ENCODE measurements at regions not wholly inside any gene's neighbourhood (a gene's known extent, or its start where the extent isn't known, plus 50 kb on each side); places are given as distances from the start of the nearest gene placed in this dataset.

DNA sequence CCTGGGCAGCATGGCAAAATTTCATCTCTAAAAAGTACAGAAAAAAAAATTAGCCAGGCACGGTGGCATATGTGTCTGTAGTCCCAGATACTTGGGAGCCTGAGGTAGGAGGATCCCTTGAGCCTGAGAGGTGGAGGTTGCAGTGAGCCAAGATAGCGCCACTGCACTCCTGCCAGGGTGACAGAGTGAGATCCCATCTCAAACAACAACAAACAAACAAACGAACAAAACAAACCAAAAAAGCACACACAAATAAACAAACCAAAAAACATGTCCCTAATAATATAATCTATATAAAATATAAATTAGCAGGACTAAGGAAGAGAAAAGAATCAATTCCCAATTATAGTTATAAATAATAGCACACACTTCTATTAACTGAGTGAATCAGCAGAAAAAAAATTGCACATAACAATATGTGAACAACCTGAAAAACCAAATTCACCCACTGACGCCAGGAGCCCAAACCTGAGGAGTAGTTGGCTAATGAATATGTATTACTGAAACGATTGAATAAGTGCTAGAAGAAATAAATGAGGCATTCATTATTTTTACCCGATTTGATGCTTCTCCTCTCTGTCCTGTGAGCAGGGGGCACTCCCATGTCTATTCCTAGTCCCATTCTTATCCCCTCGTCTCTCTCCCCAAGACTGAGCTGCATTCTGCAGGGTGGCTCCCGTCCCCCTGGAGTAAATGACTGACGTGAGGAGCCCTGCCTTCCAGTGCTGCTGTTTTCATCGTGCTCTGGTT, 108.2 kb upstream of the TOP3B start:
- H3K9me3 ChIP-seq (ENCODE audit: control extremely low read depth in 1 of 5, control insufficient read depth in 4 of 5, insufficient read depth in 2 of 5, low read depth in 1 of 5, low read length in 4 of 5): no peaks in the 10 kb centered on the region
- H3K4me3 ChIP-seq (ENCODE audit: control insufficient read depth in 1 of 7, extremely low read depth in 1 of 7, insufficient read depth in 4 of 7, low read depth in 2 of 7, low read length in 6 of 7): no peak overlapping the region
- CTCF ChIA-PET: no interaction called here
- POLR2A ChIA-PET: interaction anchor here (0.6 kb wide), 1 partner anchor 28 kb away, joined by 6 read pairs; no protein-coding TSS in a partner anchor
- no peaks in the 10 kb centered on the region for H3K4me1 ChIP-seq (ENCODE audit: control extremely low read depth in 1 of 4, control insufficient read depth in 4 of 4, insufficient read depth in 4 of 4, low read length in 3 of 4)
- no peak for DNase-seq
- H3K36me3 ChIP-seq (ENCODE audit: control insufficient read depth in 4 of 4, insufficient read depth in 4 of 4, low read length in 3 of 4): no peaks in the 10 kb centered on the region
- H3K27me3 ChIP-seq (replicated peaks in 2 of 5; ENCODE audit: control insufficient read depth in 4 of 5, insufficient read depth in 5 of 5, low read length in 4 of 5): peaks cover 0 to 31% (median 5%) of the 10 kb centered on the region in 5 experiments
- no peak overlapping the region for H3K27ac ChIP-seq (ENCODE audit: insufficient read depth in 1 of 2, low read depth in 1 of 2, low read length in 2 of 2, poor library complexity in 1 of 2, severe bottlenecking in 2 of 2)
- WGBS (ENCODE audit: insufficient coverage): 75% methylated on average over 8 of the region's 10 CpGs

DNA sequence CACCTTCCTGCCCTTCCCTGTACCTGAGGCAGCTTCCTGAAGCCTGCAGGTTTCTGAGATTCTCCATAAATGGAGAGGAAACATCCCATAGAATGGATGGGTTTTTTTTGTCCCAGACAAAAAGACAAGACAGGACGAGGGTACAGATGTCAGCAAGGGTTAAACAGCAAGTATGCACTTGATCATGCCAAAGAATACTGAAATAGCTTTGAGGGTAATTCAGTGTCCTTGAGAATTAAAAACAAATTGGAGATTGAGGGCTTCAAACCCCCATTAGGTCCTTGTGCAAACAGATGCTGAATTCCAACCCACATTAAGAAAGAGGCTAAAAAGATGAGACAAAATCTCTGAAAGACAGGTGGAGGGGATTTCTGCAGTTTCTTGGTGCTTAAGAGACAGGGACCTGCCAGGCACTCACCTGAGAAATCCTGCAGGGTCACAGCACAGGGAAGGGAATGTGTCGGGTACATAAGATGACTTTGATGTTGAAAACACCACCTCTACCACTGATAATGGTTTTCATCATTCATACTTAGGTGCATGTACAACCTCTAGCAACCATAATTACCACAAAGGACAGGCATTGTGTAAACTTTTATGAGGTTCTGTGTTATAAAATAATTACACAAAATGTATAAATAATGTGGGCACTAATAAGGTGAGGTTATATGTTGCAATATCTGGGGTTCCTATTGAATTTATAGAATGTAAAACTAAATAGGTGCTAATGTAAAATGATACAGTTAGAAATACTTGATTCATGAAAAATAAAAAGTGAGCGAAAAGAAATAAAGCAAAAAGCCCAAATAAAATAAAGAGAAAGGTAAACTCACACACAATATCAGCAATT, 107.1 kb upstream of the TOP3B start:
- Histone ChIP-seq H3K4me1 (ENCODE audit: control extremely low read depth in 1 of 4, control insufficient read depth in 4 of 4, insufficient read depth in 4 of 4, low read length in 3 of 4) (no peaks in the 10 kb centered on the region), H3K27ac (ENCODE audit: insufficient read depth in 1 of 2, low read depth in 1 of 2, low read length in 2 of 2, poor library complexity in 1 of 2, severe bottlenecking in 2 of 2) (no peak overlapping the region), H3K27me3 (replicated peaks in 2 of 5; ENCODE audit: control insufficient read depth in 4 of 5, insufficient read depth in 5 of 5, low read length in 4 of 5) (peaks cover 0 to 28% (median 2%) of the 10 kb centered on the region in 5 experiments), H3K4me3 (ENCODE audit: control insufficient read depth in 1 of 7, extremely low read depth in 1 of 7, insufficient read depth in 4 of 7, low read depth in 2 of 7, low read length in 6 of 7) (no peak overlapping the region), H3K9me3 (ENCODE audit: control extremely low read depth in 1 of 5, control insufficient read depth in 4 of 5, insufficient read depth in 2 of 5, low read depth in 1 of 5, low read length in 4 of 5) (no peaks in the 10 kb centered on the region), H3K36me3 (ENCODE audit: control insufficient read depth in 4 of 4, insufficient read depth in 4 of 4, low read length in 3 of 4) (no peaks in the 10 kb centered on the region)
- POLR2A ChIA-PET: no interaction called here
- no peak for DNase-seq
- CTCF ChIA-PET: interaction anchor here (0.6 to 0.7 kb wide), 2 partner anchors 308 to 473 kb away, joined by 3 read pairs; no protein-coding TSS in a partner anchor
- WGBS (ENCODE audit: insufficient coverage): 78% methylated on average over 1 of the region's 3 CpGs

DNA sequence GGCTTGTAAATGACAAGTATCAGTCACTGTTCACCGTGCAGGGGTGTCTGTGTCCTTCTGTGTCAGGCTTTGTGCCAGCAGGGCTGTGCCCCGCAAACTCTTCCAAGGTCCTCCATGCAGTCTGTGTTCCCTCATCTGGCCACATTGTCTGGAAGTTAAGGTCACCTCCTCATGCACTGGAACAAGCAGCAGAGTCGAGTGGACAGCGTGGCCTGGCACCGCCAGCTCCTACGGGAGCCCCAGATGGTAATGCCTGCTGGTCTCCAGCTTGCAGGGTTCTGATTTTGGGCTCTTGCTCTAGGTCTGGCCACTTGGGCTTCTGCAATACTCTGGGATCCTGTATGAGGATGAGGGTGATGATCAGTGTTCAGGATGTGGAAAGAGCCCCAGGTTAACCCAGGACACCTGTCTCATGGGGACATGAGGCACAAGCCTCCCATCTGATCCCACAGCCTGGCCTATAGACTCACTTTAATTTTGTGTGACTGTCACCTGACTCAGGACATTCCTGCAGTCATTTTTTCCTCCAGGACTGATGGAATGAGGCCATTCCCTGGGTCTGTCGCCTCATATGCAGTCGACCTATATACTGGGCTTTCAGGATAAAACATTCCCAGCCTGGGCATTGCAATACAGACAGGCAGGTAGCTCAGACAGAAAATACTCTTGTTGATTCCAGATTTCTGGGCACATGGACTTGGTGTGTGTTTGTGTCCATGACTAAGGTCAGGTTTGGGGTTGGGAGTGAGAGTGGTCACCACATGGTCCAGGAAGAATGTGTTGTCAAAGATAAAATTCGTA, 106.3 kb upstream of the TOP3B start:
- no peak overlapping the region for H3K27ac ChIP-seq (ENCODE audit: insufficient read depth in 1 of 2, low read depth in 1 of 2, low read length in 2 of 2, poor library complexity in 1 of 2, severe bottlenecking in 2 of 2)
- no peaks in the 10 kb centered on the region for H3K9me3 ChIP-seq (ENCODE audit: control extremely low read depth in 1 of 5, control insufficient read depth in 4 of 5, insufficient read depth in 2 of 5, low read depth in 1 of 5, low read length in 4 of 5)
- CTCF ChIA-PET: interaction anchor here (0.6 to 0.7 kb wide), 2 partner anchors 309 to 474 kb away, joined by 3 read pairs; no protein-coding TSS in a partner anchor
- WGBS (ENCODE audit: insufficient coverage): 80% methylated on average over 6 of the region's 9 CpGs
- POLR2A ChIA-PET: no interaction called here
- H3K27me3 ChIP-seq (replicated peaks in 2 of 5; ENCODE audit: control insufficient read depth in 4 of 5, insufficient read depth in 5 of 5, low read length in 4 of 5): peaks cover 0 to 26% (median 2%) of the 10 kb centered on the region in 5 experiments
- DNase-seq: no peak
- H3K36me3 ChIP-seq (ENCODE audit: control insufficient read depth in 4 of 4, insufficient read depth in 4 of 4, low read length in 3 of 4): no peaks in the 10 kb centered on the region
- no peak overlapping the region for H3K4me3 ChIP-seq (ENCODE audit: control insufficient read depth in 1 of 7, extremely low read depth in 1 of 7, insufficient read depth in 4 of 7, low read depth in 2 of 7, low read length in 6 of 7)
- no peaks in the 10 kb centered on the region for H3K4me1 ChIP-seq (ENCODE audit: control extremely low read depth in 1 of 4, control insufficient read depth in 4 of 4, insufficient read depth in 4 of 4, low read length in 3 of 4)

GRCh38 chr22:22087854-22088657, 105.5 kb upstream of the TOP3B start:
- no peak for DNase-seq
- no peaks in the 10 kb centered on the region for H3K4me1 ChIP-seq (ENCODE audit: control extremely low read depth in 1 of 4, control insufficient read depth in 4 of 4, insufficient read depth in 4 of 4, low read length in 3 of 4)
- 97% methylated on average over 10 of the region's 10 CpGs for WGBS (ENCODE audit: insufficient coverage)
- CTCF ChIA-PET: no interaction called here
- no peak overlapping the region for H3K27ac ChIP-seq (ENCODE audit: insufficient read depth in 1 of 2, low read depth in 1 of 2, low read length in 2 of 2, poor library complexity in 1 of 2, severe bottlenecking in 2 of 2)
- H3K9me3 ChIP-seq (ENCODE audit: control extremely low read depth in 1 of 5, control insufficient read depth in 4 of 5, insufficient read depth in 2 of 5, low read depth in 1 of 5, low read length in 4 of 5): no peaks in the 10 kb centered on the region
- POLR2A ChIA-PET: no interaction called here
- H3K27me3 ChIP-seq (replicated peaks in 2 of 5; ENCODE audit: control insufficient read depth in 4 of 5, insufficient read depth in 5 of 5, low read length in 4 of 5): peaks cover 0 to 31% (median 7%) of the 10 kb centered on the region in 5 experiments
- no peaks in the 10 kb centered on the region for H3K36me3 ChIP-seq (ENCODE audit: control insufficient read depth in 4 of 4, insufficient read depth in 4 of 4, low read length in 3 of 4)
- H3K4me3 ChIP-seq (ENCODE audit: control insufficient read depth in 1 of 7, extremely low read depth in 1 of 7, insufficient read depth in 4 of 7, low read depth in 2 of 7, low read length in 6 of 7): no peak overlapping the region

- no peaks in the 10 kb centered on the region for H3K36me3 ChIP-seq (ENCODE audit: control insufficient read depth in 4 of 4, insufficient read depth in 4 of 4, low read length in 3 of 4)
- no peaks in the 10 kb centered on the region for H3K4me1 ChIP-seq (ENCODE audit: control extremely low read depth in 1 of 4, control insufficient read depth in 4 of 4, insufficient read depth in 4 of 4, low read length in 3 of 4)
- H3K4me3 ChIP-seq (ENCODE audit: control insufficient read depth in 1 of 7, extremely low read depth in 1 of 7, insufficient read depth in 4 of 7, low read depth in 2 of 7, low read length in 6 of 7): no peak overlapping the region
- H3K27ac ChIP-seq (ENCODE audit: insufficient read depth in 1 of 2, low read depth in 1 of 2, low read length in 2 of 2, poor library complexity in 1 of 2, severe bottlenecking in 2 of 2): no peak overlapping the region
- 93% methylated on average over 2 of the region's 2 CpGs for WGBS (ENCODE audit: insufficient coverage)
- DNase-seq: no peak
- peaks cover 0 to 34% (median 11%) of the 10 kb centered on the region in 5 experiments for H3K27me3 ChIP-seq (replicated peaks in 2 of 5; ENCODE audit: control insufficient read depth in 4 of 5, insufficient read depth in 5 of 5, low read length in 4 of 5)
- no peaks in the 10 kb centered on the region for H3K9me3 ChIP-seq (ENCODE audit: control extremely low read depth in 1 of 5, control insufficient read depth in 4 of 5, insufficient read depth in 2 of 5, low read depth in 1 of 5, low read length in 4 of 5)
- CTCF ChIA-PET: no interaction called here
- POLR2A ChIA-PET: no interaction called here
Measured at GRCh38 chr22:22086501-22087158, 104.0 kb upstream of the TOP3B start.

Measured in common myeloid progenitor, CD34-positive (primary cell).